K562 (cell line): ENCODE measurements at regions not wholly inside any gene's neighbourhood (a gene's known extent, or its start where the extent isn't known, plus 50 kb on each side); places are given as distances from the start of the nearest gene placed in this dataset.

ENCODE experiments used
- ATAC-seq: fragments of 200-7000 bp; cut with Tn5 transposase; 3 replicates; pipeline ENCODE4 v1.9.1; 2020; ENCODE audit warnings: moderate library complexity
- BruUV-seq: library from RNA; stranded (reverse); fragments of 400-500 nt; replicated peaks from 2 replicates; lab custom pipeline; 2021; lab: Mats Ljungman, UMichigan
- CTCF ChIA-PET: fragments of 300-600 bp; formaldehyde crosslinking; extraction: SDS; loops from one replicate; lab custom pipeline; 2021; ENCODE audit warnings: low intra/inter-chr PET ratio; lab: Yijun Ruan, JAX
- POLR2A ChIA-PET: fragments of 300-600, 350-650 bp; sonication (Branson Sonifier 250); formaldehyde crosslinking; extraction: SDS; loops from one replicate; lab custom pipeline; 2021; ENCODE audit warnings: antibody characterized with exemption, inconsistent platforms; lab: Yijun Ruan, JAX
- DNase-seq, 4 experiments: peaks; one replicate each; pipeline versions ENCODE4 v3.0.0 to v3.0.0-alpha.2; 2011 to 2018; ENCODE audit warnings: low spot score in 3 of 4, mixed read lengths in 3 of 4; ENCODE audit errors: extremely low read depth in 1 of 4
- FAIRE-seq: peaks from 2 replicates; lab custom pipeline; 2011; peaks lifted over from hg19 to GRCh38; lab: Jason Lieb, UNC
- H2AFZ ChIP-seq: 2 replicates; pipeline ENCODE4 v1.6.0; 2011; ENCODE audit warnings: low read depth, low read length, control low read depth, inconsistent platforms
- H3K27ac ChIP-seq: fragments of 200-600 bp; 3 replicates; pipeline ENCODE4 v1.8.0; 2011; ENCODE audit warnings: low read depth, mild to moderate bottlenecking, control low read depth, inconsistent platforms, low read length, moderate library complexity, mixed read lengths; ENCODE audit errors: extremely low read depth
- H3K27me3 ChIP-seq, 2 experiments: fragments of 300-600 bp in 1 of 2; 2 replicates in 1 of 2; 3 replicates in 1 of 2; pipeline versions ENCODE4 v1.6.0 to v1.8.0; 2011; ENCODE audit warnings: inconsistent platforms in 2 of 2, low read length in 2 of 2, mild to moderate bottlenecking in 1 of 2, mixed read lengths in 1 of 2, moderate library complexity in 1 of 2; ENCODE audit not compliant: control insufficient read depth in 2 of 2, insufficient read depth in 2 of 2
- H3K36me3 ChIP-seq: fragments of 300-600 bp; 3 replicates; pipeline ENCODE4 v1.8.0; 2011; ENCODE audit warnings: mild to moderate bottlenecking, low read length, inconsistent platforms; ENCODE audit not compliant: control insufficient read depth, insufficient read depth
- H3K4me1 ChIP-seq, 2 experiments: fragments of 200-600 bp in 1 of 2; replicated peaks in 1 of 2; 2 replicates in 1 of 2; 3 replicates in 1 of 2; pipeline versions ENCODE4 v1.5.1 to v1.8.0; 2011; ENCODE audit warnings: inconsistent platforms in 2 of 2, low read length in 2 of 2, mild to moderate bottlenecking in 1 of 2, mixed read lengths in 1 of 2, moderate library complexity in 1 of 2; ENCODE audit not compliant: control insufficient read depth in 2 of 2, insufficient read depth in 2 of 2
- H3K4me2 ChIP-seq: 2 replicates; pipeline ENCODE4 v1.6.1; 2011; ENCODE audit warnings: low read length, control low read depth, inconsistent platforms, mixed read lengths; ENCODE audit not compliant: insufficient read depth
- H3K4me3 ChIP-seq: fragments of 200-600 bp; sonication (generic), shearing (Covaris generic); 2 replicates; pipeline ENCODE4 v1.5.1; 2016; ENCODE audit warnings: control low read depth, inconsistent platforms
- H3K79me2 ChIP-seq: fragments of 200-600 bp; 3 replicates; pipeline ENCODE4 v1.8.0; 2011; ENCODE audit warnings: low read length, inconsistent platforms; ENCODE audit not compliant: control insufficient read depth, insufficient read depth
- H3K9ac ChIP-seq, 2 experiments: 2 replicates each; pipeline versions ENCODE4 v1.6.0 to v1.6.1; 2011; ENCODE audit warnings: low read depth in 2 of 2, low read length in 2 of 2, control low read depth in 1 of 2, inconsistent platforms in 1 of 2, mild to moderate bottlenecking in 1 of 2, mixed read lengths in 1 of 2; ENCODE audit not compliant: insufficient read depth in 1 of 2
- H3K9me1 ChIP-seq: one replicate; pipeline ENCODE4 v1.6.0; 2011; ENCODE audit warnings: inconsistent platforms, mild to moderate bottlenecking, low read length, moderate library complexity; ENCODE audit not compliant: control insufficient read depth, insufficient read depth
- H3K9me3 ChIP-seq: replicated peaks from 2 replicates; pipeline ENCODE4 v1.5.1; 2011; ENCODE audit warnings: low read depth, low read length, inconsistent platforms; ENCODE audit not compliant: control insufficient read depth, insufficient read depth
- H4K20me1 ChIP-seq: replicated peaks from 2 replicates; pipeline ENCODE4 v1.6.1; 2011; ENCODE audit warnings: low read length, inconsistent platforms, mixed read lengths; ENCODE audit not compliant: control insufficient read depth, insufficient read depth
- CBX3 ChIP-seq, 2 experiments: IDR thresholded peaks; 1 replicate in 1 of 2; 2 replicates in 1 of 2; pipeline ENCODE4 v1.6.1; 2012; ENCODE audit warnings: inconsistent platforms in 2 of 2, low read length in 2 of 2, borderline replicate concordance in 1 of 2, control low read depth in 1 of 2
- DEAF1 ChIP-seq: fragments of 450-650 bp; formaldehyde crosslinking; IDR thresholded peaks from 2 replicates; pipeline ENCODE4 v1.4.0; 2020; ENCODE audit warnings: mild to moderate bottlenecking, moderate library complexity
- DMBX1 ChIP-seq: fragments of 250-450 bp; sonication (Bioruptor Pico); IDR thresholded peaks from 2 replicates; pipeline ENCODE4 v1.8.0; 2022; ENCODE audit warnings: inconsistent platforms, mild to moderate bottlenecking, moderate library complexity, borderline replicate concordance
- E2F5 ChIP-seq: sonication (generic); formaldehyde crosslinking; IDR thresholded peaks from 2 replicates; pipeline ENCODE4 v1.8.0; 2022; ENCODE audit warnings: mild to moderate bottlenecking, missing genetic modification reagents
- ESRRB ChIP-seq: fragments of 250-450 bp; sonication (Bioruptor Pico); IDR thresholded peaks from 2 replicates; pipeline ENCODE4 v1.5.0; 2020; ENCODE audit warnings: mild to moderate bottlenecking, moderate library complexity, borderline replicate concordance
- FOXA1 ChIP-seq: fragments of 450-650 bp; IDR thresholded peaks from 2 replicates; pipeline ENCODE4 v1.6.1; 2016; ENCODE audit warnings: mild to moderate bottlenecking, borderline replicate concordance
- FOXP4 ChIP-seq: sonication (generic); formaldehyde crosslinking; IDR thresholded peaks from 2 replicates; pipeline ENCODE4 v1.8.0; 2022; ENCODE audit warnings: mild to moderate bottlenecking, missing genetic modification reagents, borderline replicate concordance
- TCFL5 ChIP-seq: fragments of 250-450 bp; sonication (Bioruptor Pico); conservative IDR thresholded peaks from 2 replicates; pipeline ENCODE4 v1.6.1; 2021; ENCODE audit warnings: mild to moderate bottlenecking, moderate library complexity, matching md5 sums
- ZKSCAN3 ChIP-seq: fragments of 250-450 bp; sonication (Bioruptor Pico); IDR thresholded peaks from 2 replicates; pipeline ENCODE4 v1.4.0; 2020
- WGBS: fragments of 100-300 bp; shearing (Covaris generic); methylation state at CpG from one replicate; pipeline ENCODE4 v1.1.6; 2016; ENCODE audit warnings: low coverage, mixed read lengths; ENCODE audit not compliant: insufficient coverage; ENCODE audit errors: missing lambda C conversion rate; 5-methylcytosine and 5-hydroxymethylcytosine counted together
- in situ Hi-C: fragments of 300-500 bp; cut with MboI; formaldehyde crosslinking; loops from 4 replicates; pipeline ENCODE4 v1.15.0; 2018; ENCODE audit warnings: inconsistent platforms, mixed read lengths
- intact Hi-C: fragments of 100-400 bp; cut with micrococcal nuclease; formaldehyde crosslinking; loops from 2 replicates; pipeline ENCODE4 v1.14.2; 2022

- no TSS peak for BruUV-seq
- H3K4me1 ChIP-seq: no peaks in the 10 kb centered on the region
- H3K9ac ChIP-seq: no peak overlapping the region
- FAIRE-seq (no peak), DNase-seq (no peak), ATAC-seq (no peak)
- POLR2A ChIA-PET: no interaction called here
- no peak overlapping the region for H3K27ac ChIP-seq
- H4K20me1 ChIP-seq: no peaks in the 10 kb centered on the region
- H3K27me3 ChIP-seq: no peaks in the 10 kb centered on the region; a peak in 1 of 5 replicates
- no peak overlapping the region for H3K4me2 ChIP-seq
- no peaks in the 10 kb centered on the region for H3K36me3 ChIP-seq
- H3K9me3 ChIP-seq: no peaks in the 10 kb centered on the region
- in situ Hi-C loops: no loop called here
- intact Hi-C loops: no loop called here
- CTCF ChIA-PET: no interaction called here
- no peak overlapping the region for H2AFZ ChIP-seq
- no peaks in the 10 kb centered on the region for H3K9me1 ChIP-seq
- no peak overlapping the region for H3K4me3 ChIP-seq
- H3K79me2 ChIP-seq: no peaks in the 10 kb centered on the region
- TF ChIP-seq ESRRB (CRISPR knock-in tag): no peak
- no peak for TF ChIP-seq ZKSCAN3
- TF ChIP-seq FOXP4 (CRISPR knock-in tag): no peak
- TF ChIP-seq FOXA1: no peak
- TF ChIP-seq TCFL5: no peak
- TF ChIP-seq DEAF1 (CRISPR knock-in tag): no peak
- no peak for TF ChIP-seq CBX3 (IDR thresholded peaks at IDR 0.05; ENCODE audit: borderline replicate concordance in 1 of 2, low read length in 2 of 2)
- TF ChIP-seq E2F5 (CRISPR knock-in tag): no peak
- no peak for TF ChIP-seq DMBX1 (CRISPR knock-in tag)
- 0% methylated on average over 5 of the region's 5 CpGs for WGBS
Measured at GRCh38 chr5:53350368-53350767, 130.1 kb upstream of the FST start.
